ENCODE measurements at regions not wholly inside any gene's neighbourhood (a gene's known extent, or its start where the extent isn't known, plus 50 kb on each side); places are given as distances from the start of the nearest gene placed in this dataset.

- TF ChIP-seq CTCF (conservative IDR thresholded peaks at IDR 0.05) (no peak), EZH2 (IDR thresholded peaks at IDR 0.05; ENCODE audit: low read depth) (no peak)
Observed at GRCh38 chr15:34652726-34653033, 69.2 kb upstream of the GOLGA8B start.

Data from PC-9 (cell line).